ENCODE measurements at regions not wholly inside any gene's neighbourhood (a gene's known extent, or its start where the extent isn't known, plus 50 kb on each side); places are given as distances from the start of the nearest gene placed in this dataset.
A peak's percentile ranks its signal among the peaks of the same experiment; 100 is the strongest.

DNA sequence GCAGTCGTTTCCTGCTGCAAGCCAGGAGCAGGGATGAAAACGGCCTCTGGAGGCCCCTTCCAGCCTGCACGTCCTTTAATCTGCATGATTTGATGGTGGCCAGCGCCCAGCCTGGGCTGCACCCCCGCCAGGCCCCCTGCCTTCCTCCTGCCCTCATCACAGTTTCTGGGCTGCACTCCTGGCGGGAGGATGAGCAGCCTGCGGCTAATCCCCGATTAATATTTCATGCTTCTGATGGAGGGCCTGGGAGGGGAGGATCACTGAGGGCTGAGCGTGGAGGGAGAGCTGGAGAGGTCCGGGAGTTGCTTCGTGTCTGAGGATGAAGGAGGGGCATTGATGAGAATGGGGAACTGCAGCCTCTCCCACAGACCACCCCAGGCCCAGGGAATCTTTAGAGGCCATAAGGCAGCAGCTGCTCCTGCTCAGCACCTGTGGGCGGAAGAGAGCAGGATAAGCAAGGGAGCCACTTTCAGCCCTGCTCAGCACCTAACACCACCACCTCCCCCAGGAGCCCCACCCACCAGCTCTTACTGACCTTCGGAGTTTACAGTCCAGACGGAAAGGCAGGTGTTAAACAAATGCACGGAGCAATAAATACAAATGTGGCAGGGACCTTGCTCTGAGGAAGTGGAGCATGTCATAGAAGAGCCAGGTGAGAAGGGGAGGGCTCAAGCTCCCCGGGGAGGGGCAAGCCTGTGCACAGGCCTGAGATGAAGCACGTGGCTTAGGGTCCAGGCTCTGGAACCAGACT is 135.0 kb upstream of the NECTIN1 start:
- H3K27ac Mint-ChIP-seq, result no peak overlapping the region
- H3K4me3 Mint-ChIP-seq, result no peak overlapping the region
- DNase-seq, result no peak
- no peaks in the 10 kb centered on the region for H3K4me1 Mint-ChIP-seq
- H3K9me3 Mint-ChIP-seq, result peaks cover 0 to 3% of the 10 kb centered on the region in 2 donors
- no peak for ATAC-seq (replicated peaks)
- peaks cover 19 to 28% of the 10 kb centered on the region in 2 donors for H3K27me3 Mint-ChIP-seq
- no peaks in the 10 kb centered on the region for H3K36me3 Mint-ChIP-seq

DNA sequence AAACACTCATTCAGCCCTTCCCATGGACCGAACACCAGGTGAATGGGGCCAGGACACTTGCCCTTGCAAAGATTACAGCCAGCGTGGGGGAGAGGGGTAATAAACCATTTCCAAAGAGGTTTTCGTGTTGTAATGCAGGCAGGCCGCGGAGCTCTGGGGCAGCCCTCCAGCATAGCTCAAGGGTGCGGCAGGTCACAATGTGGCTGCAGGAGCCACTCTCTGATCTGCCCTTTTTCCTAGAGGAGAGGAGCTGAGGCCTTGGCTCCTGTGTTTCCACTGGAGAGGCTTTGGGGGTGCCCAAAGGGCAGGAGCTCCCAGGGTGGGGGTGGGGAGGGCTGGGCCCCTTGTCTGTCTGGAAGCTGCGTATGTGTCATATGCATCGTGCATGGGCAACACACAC is 134.2 kb upstream of the NECTIN1 start:
- Mint-ChIP-seq H3K27me3 (peaks cover 27 to 30% of the 10 kb centered on the region in 2 donors), H3K36me3 (no peaks in the 10 kb centered on the region), H3K4me1 (no peaks in the 10 kb centered on the region), H3K27ac (no peak overlapping the region), H3K4me3 (no peak overlapping the region), H3K9me3 (peaks cover 0 to 3% of the 10 kb centered on the region in 2 donors)
- DNase-seq, result no peak
- no peak for ATAC-seq (replicated peaks)

DNA sequence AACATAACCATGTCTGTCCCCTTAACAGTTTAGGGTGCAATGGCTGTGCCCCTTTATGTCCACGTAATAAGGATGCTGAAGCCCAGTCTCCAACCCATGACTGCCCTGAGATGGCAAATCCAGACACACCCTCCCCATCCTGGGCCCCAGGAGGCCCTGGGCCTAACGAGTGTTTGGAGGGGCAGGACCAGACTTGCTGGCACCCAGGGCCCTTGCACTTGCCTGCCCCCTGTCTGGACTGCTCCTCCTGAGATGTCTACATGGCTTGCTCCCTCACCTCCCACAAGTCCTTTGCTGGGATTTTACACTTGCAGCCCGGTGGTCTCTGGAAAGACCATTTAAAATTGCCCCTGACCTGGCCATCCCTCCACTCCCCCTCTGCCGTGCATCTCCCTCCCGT is 132.2 kb upstream of the NECTIN1 start:
- Mint-ChIP-seq H3K4me1 (no peaks in the 10 kb centered on the region), H3K9me3 (no peaks in the 10 kb centered on the region), H3K36me3 (no peaks in the 10 kb centered on the region), H3K4me3 (no peak overlapping the region), H3K27me3 (peaks cover 28 to 32% of the 10 kb centered on the region in 2 donors), H3K27ac (no peak overlapping the region)
- ATAC-seq (replicated peaks), result no peak
- no peak for DNase-seq

DNA sequence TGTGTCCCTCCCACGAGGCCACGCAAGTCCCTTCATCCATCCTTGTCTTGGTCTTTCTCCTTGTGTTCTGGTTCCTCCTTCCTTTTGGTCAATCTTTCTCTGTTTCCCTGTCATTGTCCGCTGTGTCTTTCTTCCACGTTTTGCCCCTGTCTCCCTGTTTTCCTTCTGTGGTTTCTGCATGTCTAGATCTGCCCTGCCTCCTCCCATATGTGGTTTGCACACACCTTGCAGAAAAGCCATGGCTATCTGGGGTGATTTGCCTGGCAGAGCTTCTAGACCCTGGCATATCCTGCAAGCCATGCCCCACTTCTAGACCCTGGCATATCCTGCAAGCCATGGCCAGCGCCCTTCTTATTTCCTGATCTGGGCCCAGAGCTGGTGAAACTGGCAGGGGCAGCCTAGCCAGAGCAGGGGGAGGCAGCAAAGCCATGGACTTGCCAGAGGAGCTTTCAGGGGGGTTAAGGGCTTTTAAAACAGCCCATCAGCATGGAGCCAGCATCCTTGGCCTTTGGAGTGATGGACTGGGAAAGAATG is 131.6 kb upstream of the NECTIN1 start:
- no peaks in the 10 kb centered on the region for H3K36me3 Mint-ChIP-seq
- H3K4me1 Mint-ChIP-seq, result no peaks in the 10 kb centered on the region
- DNase-seq, result no peak
- no peaks in the 10 kb centered on the region for H3K9me3 Mint-ChIP-seq
- H3K27me3 Mint-ChIP-seq, result peaks cover 24 to 32% of the 10 kb centered on the region in 2 donors
- H3K27ac Mint-ChIP-seq, result no peak overlapping the region
- ATAC-seq (replicated peaks), result no peak
- no peak overlapping the region for H3K4me3 Mint-ChIP-seq

DNA sequence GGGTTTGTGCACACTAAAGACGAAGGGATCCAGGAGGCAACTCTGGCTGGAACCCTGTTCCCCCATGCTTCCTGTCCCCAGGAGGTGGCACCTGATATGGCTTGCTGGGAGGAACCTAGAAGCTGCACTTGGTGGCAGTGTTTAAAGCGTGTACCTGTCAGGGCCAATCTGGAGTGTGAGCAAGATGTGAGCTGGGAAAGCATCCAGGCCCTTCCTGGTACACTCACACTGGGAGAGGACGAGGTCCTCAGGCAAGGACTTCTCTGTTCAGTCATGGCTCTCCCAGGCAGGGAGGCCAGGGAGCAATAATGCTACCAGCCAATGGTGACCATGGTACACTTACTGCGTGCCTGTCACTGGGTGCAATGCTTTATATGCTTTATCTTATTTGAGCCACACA is 130.7 kb upstream of the NECTIN1 start:
- ATAC-seq (replicated peaks), result no peak
- no peak for DNase-seq
- H3K36me3 Mint-ChIP-seq, result no peaks in the 10 kb centered on the region
- no peaks in the 10 kb centered on the region for H3K4me1 Mint-ChIP-seq
- H3K27me3 Mint-ChIP-seq, result peaks cover 23 to 33% of the 10 kb centered on the region in 2 donors
- H3K27ac Mint-ChIP-seq, result no peak overlapping the region
- H3K9me3 Mint-ChIP-seq, result no peaks in the 10 kb centered on the region
- H3K4me3 Mint-ChIP-seq, result no peak overlapping the region

DNA sequence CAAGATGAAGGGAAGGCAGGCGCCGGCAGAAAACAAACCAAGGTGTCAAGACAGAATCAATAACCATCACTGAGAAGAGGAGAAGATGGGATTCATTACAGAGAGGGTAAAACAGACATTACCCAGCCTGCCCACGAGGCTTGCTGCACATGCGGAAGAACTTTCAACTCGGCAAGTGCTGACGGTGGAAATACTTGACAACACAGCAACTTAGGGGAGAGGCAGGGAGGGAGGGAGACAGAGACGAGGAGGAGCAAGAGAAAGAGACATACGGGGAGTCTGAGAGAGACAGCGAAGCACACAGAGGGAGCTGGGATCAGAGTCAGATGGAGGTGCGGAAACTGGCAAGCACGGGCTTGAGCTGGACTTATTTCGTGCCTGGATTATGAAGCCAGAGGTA is 129.3 kb upstream of the NECTIN1 start:
- H3K4me1 Mint-ChIP-seq, result no peaks in the 10 kb centered on the region

DNA sequence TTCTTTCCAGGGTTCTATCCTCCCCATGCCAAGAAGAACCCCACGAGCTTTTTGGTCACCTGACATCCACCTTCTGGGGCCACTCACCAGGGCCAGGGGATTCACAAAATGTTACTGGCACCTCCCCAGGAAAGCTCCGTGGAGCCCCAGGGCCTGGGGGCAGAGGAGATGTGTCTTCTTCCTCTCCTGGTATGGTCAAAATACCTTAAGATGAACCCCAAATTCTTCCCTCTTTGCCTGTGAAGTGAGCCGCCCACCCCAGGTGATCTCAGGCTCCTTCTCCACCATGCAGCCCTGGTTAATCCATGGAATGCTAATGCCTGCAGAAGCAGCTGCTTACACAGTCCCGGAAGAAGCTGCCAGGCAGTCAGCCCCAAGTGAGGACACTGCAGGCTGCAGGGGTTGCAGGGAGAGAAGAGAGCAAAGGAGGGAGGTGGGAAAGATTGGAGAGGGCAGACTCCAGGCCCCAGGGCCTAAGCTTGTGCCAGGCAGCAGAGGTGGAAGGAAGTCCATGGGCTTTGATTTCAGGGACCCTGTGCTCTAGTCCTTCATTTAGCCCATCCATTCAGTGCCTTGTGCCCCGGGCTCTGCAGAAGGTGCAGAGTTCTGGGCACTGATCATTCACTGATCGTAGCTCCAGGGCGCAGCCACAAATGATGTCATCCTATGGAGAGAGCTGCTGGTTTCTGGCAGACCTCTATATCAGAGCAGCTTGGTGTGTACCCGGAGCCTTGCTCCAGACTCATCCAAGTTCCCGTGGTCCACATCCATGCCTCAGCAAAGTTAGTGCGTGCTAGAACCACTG is 127.9 kb upstream of the NECTIN1 start:
- H3K27me3 Mint-ChIP-seq, result peaks cover 17 to 38% of the 10 kb centered on the region in 2 donors
- H3K4me3 Mint-ChIP-seq, result no peak overlapping the region
- H3K4me1 Mint-ChIP-seq, result no peaks in the 10 kb centered on the region
- ATAC-seq (replicated peaks) (no peak), DNase-seq (no peak)
- H3K36me3 Mint-ChIP-seq, result no peaks in the 10 kb centered on the region
- H3K9me3 Mint-ChIP-seq, result no peaks in the 10 kb centered on the region
- no peak overlapping the region for H3K27ac Mint-ChIP-seq

More for the DNA sequence above, 129.3 kb upstream of the NECTIN1 start:
- Mint-ChIP-seq H3K27ac (no peak overlapping the region), H3K36me3 (no peaks in the 10 kb centered on the region), H3K4me3 (no peak overlapping the region), H3K9me3 (no peaks in the 10 kb centered on the region), H3K27me3 (peaks cover 23 to 37% of the 10 kb centered on the region in 2 donors)
- DNase-seq, result no peak
- no peak for ATAC-seq (replicated peaks)

DNA sequence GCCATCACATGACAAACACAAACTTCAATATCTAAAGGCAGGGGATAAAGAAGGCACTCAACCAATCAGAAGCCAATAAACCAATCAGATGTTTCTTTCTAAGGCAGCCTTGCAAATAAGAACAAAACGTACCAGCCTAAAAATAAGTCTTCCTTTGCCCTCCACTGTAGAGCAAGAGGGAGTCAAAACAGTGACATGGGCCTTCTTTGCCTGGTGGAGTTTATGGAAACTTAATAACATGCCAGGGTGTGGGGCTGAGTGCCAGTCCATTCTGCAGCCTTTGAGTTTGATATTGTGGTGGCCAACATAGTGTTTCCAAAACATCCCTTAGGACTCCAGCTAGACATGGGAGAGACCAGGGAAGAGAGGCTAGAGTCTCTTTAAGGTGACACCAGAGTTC is 126.1 kb upstream of the NECTIN1 start:
- H3K27me3 Mint-ChIP-seq, result peaks cover 11 to 43% of the 10 kb centered on the region in 2 donors
- ATAC-seq (replicated peaks), result no peak
- H3K9me3 Mint-ChIP-seq, result no peaks in the 10 kb centered on the region
- no peak overlapping the region for H3K4me3 Mint-ChIP-seq
- no peaks in the 10 kb centered on the region for H3K36me3 Mint-ChIP-seq
- no peak for DNase-seq
- H3K4me1 Mint-ChIP-seq, result no peaks in the 10 kb centered on the region
- no peak overlapping the region for H3K27ac Mint-ChIP-seq

DNA sequence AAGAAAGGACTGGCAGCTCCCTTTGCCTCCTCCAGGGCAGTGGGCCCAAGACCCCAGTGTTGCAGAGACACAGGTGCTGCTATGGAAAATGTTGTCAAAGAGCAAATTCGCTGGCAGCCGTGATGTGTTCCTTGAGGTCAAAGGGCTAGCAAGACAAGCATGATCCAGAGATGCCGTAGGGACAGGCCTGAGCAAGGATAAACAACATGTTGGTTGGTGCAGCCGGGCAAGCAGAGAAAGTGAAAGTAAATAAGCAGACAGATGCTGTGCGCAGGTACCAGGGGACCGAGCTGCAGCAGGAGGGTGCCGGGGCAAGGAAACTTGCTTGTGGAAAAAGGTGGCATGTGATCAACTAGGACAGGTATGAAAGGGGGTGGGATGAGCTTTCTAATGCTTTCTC is 125.5 kb upstream of the NECTIN1 start:
- Mint-ChIP-seq H3K9me3 (no peaks in the 10 kb centered on the region), H3K4me1 (no peaks in the 10 kb centered on the region), H3K27ac (no peak overlapping the region), H3K4me3 (no peak overlapping the region), H3K27me3 (peaks cover 11 to 40% of the 10 kb centered on the region in 2 donors), H3K36me3 (no peaks in the 10 kb centered on the region)
- DNase-seq (no peak), ATAC-seq (replicated peaks) (no peak)

DNA sequence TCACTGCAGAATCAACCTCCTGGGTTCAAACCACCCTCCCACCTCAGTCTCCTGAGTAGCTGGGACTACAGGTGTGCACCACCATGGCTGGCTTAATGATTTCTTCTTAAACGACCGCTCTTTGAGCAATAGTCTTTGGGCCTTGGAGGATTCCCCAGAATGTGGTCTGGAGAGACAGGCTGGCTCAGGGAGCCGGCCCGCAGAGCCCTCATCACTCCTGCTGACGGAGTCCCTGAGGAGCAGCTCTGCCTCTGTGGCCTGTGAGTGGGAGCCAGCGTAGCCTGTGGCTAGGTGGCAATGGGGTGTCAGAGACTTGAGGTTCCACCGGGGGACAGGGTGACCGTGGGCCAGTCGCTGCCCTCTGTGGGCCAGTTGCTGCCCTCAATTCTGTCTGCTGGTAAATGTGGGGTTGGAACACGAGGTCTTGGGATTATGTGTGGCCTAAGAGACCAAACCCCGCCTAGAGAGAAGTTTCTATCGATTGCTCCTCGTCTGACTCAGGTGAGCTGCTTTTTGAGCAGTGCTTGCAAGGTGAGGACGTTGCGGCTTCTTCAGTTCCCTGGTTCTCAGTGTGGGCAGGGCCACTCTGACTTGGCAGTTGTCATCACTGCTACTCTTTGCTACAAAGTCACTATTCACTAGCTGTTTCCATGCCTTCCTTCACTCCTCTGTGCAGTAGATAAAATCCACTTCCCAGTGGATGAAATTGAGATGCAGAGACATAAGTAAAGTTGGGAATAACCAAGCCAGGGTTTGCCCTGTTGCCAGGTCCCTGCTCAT is 124.8 kb upstream of the NECTIN1 start:
- Mint-ChIP-seq H3K36me3 (no peaks in the 10 kb centered on the region), H3K4me1 (no peaks in the 10 kb centered on the region), H3K4me3 (no peak overlapping the region), H3K27me3 (peaks cover 11 to 33% of the 10 kb centered on the region in 2 donors), H3K27ac (no peak overlapping the region), H3K9me3 (no peaks in the 10 kb centered on the region)
- ATAC-seq (replicated peaks) (no peak), DNase-seq (no peak)

DNA sequence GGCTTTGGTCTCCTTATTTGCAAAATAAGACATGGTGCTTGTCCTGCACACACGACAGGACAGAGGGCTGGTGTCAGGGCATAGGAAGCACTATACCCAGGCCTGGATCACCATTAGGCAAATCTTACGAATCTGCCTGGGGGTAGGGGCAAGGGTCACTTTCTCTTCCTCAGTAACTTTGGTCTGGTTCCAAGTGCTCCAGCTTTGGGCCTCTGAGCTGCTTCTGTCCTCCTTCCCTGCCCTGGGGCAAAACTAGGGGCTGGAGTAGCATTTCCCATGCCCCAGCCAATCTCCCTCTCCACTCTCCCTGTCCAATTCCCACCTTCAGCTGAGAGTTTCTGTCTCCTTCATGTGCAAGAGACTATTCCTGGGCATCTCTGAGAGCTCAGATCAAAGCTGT is 123.7 kb upstream of the NECTIN1 start:
- ATAC-seq (replicated peaks), result no peak

DNA sequence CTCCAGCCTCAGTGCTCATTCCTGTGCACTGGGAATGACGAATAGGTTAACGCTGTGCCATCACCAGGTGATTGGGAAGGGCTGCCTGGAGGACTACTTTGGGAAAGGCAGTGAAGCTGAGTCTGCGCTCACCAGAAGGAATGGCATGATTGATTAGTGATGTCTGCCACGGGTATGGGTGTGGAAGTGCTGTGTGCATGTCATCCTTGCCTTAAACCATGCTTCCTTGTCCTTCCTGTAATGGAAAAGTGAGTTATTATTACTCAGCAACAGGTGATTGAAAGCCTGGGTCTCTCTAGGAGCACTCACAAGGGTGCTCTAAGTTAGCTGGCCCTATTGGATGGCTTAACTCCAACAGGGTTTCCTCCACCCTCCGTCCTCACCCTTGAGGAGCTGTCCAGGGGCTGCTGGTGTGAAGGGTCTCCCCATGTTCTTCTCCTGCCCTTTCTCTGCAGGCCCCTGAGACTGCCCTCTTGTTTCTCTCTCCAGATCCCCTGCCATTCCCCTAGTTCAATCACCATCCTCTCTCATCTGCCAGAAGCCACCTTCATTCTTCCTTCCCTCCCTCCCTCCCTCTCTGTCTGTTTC is 121.9 kb upstream of the NECTIN1 start:
- no peaks in the 10 kb centered on the region for H3K9me3 Mint-ChIP-seq
- ATAC-seq (replicated peaks), result no peak

More for the DNA sequence above, 123.7 kb upstream of the NECTIN1 start:
- DNase-seq, result no peak
- Mint-ChIP-seq H3K4me1 (no peaks in the 10 kb centered on the region), H3K9me3 (no peaks in the 10 kb centered on the region), H3K27ac (no peak overlapping the region), H3K27me3 (peaks cover under 1 to 26% of the 10 kb centered on the region in 2 donors), H3K4me3 (no peak overlapping the region), H3K36me3 (no peaks in the 10 kb centered on the region)

DNA sequence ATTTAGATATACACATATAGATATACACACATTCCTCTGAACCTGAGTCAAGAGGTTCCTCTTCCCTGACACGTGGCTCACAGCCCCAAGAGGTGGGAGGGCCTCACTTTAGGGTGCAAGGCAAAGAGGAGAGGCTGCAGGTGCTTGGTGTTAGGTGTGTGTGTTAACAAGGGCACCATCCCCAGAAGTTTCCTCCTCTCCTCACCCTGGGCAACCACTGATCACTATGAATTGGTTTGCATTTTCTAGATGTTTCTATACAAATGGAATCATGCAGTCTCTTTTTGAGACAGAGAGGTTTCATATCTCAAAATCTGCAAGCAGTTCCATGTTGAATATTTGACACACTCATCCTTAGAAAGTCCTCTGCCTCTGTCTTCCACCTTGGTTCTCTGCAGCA is 120.9 kb upstream of the NECTIN1 start:
- H3K27me3 Mint-ChIP-seq, result peaks cover 4 to 22% of the 10 kb centered on the region in 2 donors
- H3K4me3 Mint-ChIP-seq, result no peak overlapping the region
- DNase-seq, result no peak
- peak in 1 of 2 donors; percentile 14 for ATAC-seq (replicated peaks)
- no peaks in the 10 kb centered on the region for H3K36me3 Mint-ChIP-seq
- H3K4me1 Mint-ChIP-seq, result no peaks in the 10 kb centered on the region
- H3K9me3 Mint-ChIP-seq, result no peaks in the 10 kb centered on the region
- no peak overlapping the region for H3K27ac Mint-ChIP-seq

More for the DNA sequence above, 121.9 kb upstream of the NECTIN1 start:
- H3K27ac Mint-ChIP-seq, result no peak overlapping the region
- peaks cover 0 to 21% of the 10 kb centered on the region in 2 donors for H3K27me3 Mint-ChIP-seq
- no peak for DNase-seq
- H3K36me3 Mint-ChIP-seq, result no peaks in the 10 kb centered on the region
- no peak overlapping the region for H3K4me3 Mint-ChIP-seq
- no peaks in the 10 kb centered on the region for H3K4me1 Mint-ChIP-seq

DNA sequence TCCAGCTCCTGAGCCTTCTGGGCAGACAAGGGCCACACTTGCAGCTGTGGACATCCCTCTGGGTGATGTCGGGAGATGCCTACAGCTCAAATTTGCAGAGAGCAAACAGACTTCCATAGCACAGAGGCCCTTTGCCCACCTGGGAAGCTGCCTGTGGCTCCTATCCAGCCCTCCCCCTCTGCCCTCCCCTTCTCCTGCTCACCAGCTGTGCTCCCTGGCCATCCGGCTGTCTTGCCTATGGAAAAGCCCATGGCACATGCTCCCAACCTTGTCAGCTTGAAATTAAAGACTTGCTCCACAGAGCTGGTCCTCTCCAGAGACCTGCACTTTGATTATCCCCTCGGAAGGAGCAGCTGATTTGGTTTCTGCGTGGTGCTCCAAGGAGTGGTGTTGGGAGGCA is 118.9 kb upstream of the NECTIN1 start:
- no peaks in the 10 kb centered on the region for H3K9me3 Mint-ChIP-seq
- no peak overlapping the region for H3K4me3 Mint-ChIP-seq
- no peak for DNase-seq
- no peak for ATAC-seq (replicated peaks)
- H3K4me1 Mint-ChIP-seq, result no peaks in the 10 kb centered on the region
- H3K27me3 Mint-ChIP-seq, result peaks cover 18 to 27% of the 10 kb centered on the region in 2 donors
- H3K36me3 Mint-ChIP-seq, result no peaks in the 10 kb centered on the region
- no peak overlapping the region for H3K27ac Mint-ChIP-seq
